HG02610 (cell line): ENCODE measurements at regions not wholly inside any gene's neighbourhood (a gene's known extent, or its start where the extent isn't known, plus 50 kb on each side); places are given as distances from the start of the nearest gene placed in this dataset.
"Not testable (repeated sequence)": the region's sequence is repeated elsewhere in the genome, so short reads cannot be mapped to it uniquely, and the experiment has no call there.

Source experiments
- ATAC-seq: cut with Tn5 transposase; IDR thresholded peaks from one replicate; pipeline ENCODE4 v1.9.1; 2021; ENCODE audit warnings: mild to moderate bottlenecking, moderate library complexity; ENCODE audit not compliant: unreplicated experiment

- no peak for ATAC-seq
These were observed 156.1 kb upstream of the IRS4 start for GRCh38 chrX:108892501-108892900.

- no peak for ATAC-seq
These were observed 139.2 kb upstream of the IRS4 start for GRCh38 chrX:108875548-108875947.

- ATAC-seq = not testable (repeated sequence)
These were observed 106.7 kb upstream of the IRS4 start for GRCh38 chrX:108843039-108843438.

GRCh38 chrX:108833993-108834392, 97.6 kb upstream of the IRS4 start:
- ATAC-seq = no peak

GRCh38 chrX:108811891-108812290, 75.5 kb upstream of the IRS4 start:
- ATAC-seq = no peak

GRCh38 chrX:108795240-108795639, 58.9 kb upstream of the IRS4 start:
- ATAC-seq = no peak
